ENCODE measurements at regions not wholly inside any gene's neighbourhood (a gene's known extent, or its start where the extent isn't known, plus 50 kb on each side); places are given as distances from the start of the nearest gene placed in this dataset.
"Not testable (repeated sequence)": the region's sequence is repeated elsewhere in the genome, so short reads cannot be mapped to it uniquely, and the experiment has no call there.

DNA sequence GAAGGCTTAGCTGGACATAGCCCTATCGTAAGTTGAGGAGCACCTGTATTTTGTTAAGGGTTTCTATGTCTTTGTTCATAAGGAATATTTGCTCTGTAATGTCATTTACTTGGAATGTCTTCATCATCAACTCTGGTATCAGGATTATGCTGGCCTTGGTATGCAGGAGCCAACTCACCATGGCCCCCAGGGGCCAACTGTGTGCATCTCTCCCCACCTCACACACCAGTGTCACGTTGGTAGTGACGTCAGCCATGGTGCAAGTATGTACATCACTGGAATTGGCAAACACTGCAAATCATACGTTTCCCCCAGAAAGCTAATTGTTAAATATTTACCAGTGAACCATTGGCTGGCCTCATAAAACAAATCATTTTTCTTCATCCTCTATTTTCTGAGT lies 70.8 kb downstream of the YTHDF1 start:
- no peak for DNase-seq

DNA sequence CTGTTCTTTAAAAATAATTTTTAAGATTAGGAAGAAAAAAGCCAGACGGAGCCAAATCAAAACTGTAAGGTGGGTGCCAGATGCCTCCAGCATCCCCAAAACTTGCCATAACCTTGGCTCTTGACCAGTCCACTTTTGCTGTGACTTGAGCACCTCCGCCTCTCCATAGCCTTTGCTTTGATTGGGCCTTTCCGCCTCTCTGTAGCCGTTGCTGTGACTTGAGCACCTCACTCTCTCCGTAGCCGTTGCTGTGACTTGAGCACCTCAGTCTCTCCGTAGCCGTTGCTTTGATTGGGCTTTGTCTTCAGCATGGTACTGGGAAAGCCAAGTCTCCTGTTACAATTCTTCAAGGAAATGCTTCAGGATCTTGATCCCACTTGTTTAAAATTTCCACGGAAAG lies 73.0 kb downstream of the YTHDF1 start:
- no peak for DNase-seq

DNA sequence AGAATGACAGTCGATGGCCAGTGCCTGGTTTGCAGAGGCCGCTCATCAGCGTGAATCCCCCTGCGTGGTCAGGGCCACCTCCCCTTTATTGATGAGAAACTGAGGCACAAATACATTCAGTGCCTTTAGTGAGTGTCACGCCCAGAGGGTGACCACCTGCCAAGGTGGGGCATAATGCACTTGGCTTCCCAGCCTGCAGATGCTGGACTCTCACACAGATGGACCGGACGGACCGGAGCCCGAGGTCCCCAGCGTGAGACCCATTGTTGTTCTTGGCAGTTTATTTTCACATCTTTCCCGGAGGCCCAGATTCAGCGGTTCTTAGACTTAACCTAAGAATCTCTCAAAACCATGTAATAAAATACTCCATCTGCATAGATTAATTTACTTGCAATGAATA lies 74.4 kb downstream of the YTHDF1 start:
- DNase-seq: no peak

DNA sequence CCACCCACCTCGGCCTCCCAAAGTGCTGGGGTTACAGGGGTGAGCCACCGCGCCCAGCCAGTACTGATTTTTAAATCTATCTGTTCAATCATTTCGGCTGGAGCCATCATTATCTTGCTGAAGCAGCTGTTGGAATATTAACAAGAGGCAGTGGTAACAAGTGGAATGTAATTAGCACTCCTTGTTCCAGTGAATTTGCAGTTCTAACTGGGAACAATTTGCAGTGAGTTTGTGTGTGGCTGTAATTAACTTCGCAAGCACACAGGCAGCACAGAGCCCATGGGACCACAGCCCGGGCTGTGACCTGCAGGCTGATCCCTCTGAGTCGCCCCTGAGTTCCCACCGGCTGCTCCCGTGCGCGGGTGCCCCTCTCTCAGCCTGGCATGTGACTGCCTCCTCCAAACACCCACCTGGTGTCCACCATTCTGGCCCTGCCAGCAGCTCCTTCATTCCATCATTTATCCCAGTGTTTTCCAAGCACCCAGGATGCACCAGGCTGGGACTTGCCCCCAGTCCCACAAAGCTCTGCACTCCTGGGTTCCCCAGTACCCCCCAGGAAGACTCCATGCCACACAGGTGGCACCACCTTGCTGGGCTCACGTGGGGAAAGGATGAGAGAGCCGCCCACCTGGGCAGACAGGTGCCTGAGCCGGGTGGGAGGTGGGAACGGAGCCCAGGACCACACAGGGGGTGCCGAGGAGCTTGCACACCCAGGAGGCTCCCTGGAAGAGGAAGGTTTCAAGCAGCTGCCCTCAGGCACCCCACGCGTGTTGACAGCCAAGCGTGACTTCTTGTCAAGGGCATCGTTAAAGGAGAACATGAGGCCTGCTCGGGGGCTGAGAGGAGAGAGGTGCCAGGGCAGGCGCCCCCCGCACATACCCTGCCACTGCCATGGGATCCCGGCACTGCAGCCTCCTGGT lies 75.2 kb downstream of the YTHDF1 start:
- DNase-seq: no peak

GRCh38 chr20:63139837-63140236 lies 76.1 kb downstream of the YTHDF1 start:
- DNase-seq: no peak

DNA sequence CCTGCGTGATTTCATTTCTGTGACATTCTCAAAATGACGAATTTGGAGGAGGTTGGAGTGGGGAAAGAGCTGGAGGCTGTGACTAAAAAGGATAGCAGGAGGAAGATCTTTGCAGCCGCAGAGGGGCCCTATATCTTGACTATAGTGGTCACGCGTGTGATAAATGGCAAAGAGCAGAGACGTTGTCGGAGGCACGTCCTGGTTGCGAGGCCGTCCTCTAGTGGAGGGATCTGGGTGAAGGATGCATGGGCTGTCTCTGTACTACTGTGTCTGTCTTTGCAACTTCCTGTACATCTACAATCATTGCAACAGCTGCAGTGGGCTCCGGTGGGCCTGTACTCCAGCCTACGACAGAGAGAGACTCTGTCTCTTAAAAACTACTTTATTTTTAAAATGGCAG lies 76.6 kb downstream of the YTHDF1 start:
- no peak for DNase-seq

DNA sequence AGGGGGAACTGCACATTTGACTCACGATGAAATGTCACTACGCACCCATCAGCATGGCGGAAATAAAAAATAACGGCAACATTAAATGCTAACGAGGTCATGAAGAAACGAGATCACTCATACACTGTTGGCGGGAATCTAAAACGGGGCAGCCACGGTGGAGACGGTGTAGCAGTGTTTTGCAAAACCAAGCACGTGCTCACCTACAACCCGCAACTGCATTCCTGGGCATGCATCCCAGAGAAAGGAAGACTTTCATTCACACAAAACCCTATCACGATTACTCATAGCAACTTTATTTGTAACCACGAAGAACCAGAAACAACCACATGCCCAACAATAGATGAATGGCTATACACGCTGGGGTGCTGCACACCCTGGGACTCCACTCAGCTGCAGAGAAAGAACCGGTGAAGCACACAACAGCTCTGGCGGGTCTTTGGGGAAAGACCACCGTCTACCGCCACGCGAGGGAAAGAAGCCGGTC lies 77.0 kb downstream of the YTHDF1 start:
- no peak for DNase-seq

GRCh38 chr20:63137851-63138415 lies 78.0 kb downstream of the YTHDF1 start:
- no peak for DNase-seq

- no peak for DNase-seq
Measured at GRCh38 chr20:63136296-63136695, 79.6 kb downstream of the YTHDF1 start.

DNA sequence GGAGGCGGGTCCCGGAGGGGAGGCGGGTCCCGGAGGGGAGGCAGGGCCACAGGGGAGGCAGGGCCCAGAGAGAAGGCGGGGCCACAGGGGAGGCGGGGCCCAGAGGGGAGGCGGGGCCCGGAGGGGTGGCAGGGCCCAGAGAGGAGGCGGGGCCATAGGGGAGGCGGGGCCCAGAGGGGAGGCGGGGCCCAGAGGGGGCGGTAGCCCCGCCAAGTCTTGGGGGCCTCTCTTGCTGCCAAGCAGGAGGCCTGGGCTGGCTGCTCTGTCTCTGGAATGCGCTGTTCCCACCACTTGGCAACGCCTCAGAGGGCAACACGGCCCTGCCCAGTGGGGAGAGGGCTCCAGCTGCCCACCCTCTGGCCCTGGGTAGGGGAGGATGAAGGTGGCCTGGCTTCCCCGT lies 80.5 kb downstream of the YTHDF1 start:
- DNase-seq: no peak

- not testable (repeated sequence) for DNase-seq
Measured at GRCh38 chr20:63134711-63135361, 81.1 kb downstream of the YTHDF1 start.

GRCh38 chr20:63134201-63134612 lies 81.7 kb downstream of the YTHDF1 start:
- no peak for DNase-seq

DNA sequence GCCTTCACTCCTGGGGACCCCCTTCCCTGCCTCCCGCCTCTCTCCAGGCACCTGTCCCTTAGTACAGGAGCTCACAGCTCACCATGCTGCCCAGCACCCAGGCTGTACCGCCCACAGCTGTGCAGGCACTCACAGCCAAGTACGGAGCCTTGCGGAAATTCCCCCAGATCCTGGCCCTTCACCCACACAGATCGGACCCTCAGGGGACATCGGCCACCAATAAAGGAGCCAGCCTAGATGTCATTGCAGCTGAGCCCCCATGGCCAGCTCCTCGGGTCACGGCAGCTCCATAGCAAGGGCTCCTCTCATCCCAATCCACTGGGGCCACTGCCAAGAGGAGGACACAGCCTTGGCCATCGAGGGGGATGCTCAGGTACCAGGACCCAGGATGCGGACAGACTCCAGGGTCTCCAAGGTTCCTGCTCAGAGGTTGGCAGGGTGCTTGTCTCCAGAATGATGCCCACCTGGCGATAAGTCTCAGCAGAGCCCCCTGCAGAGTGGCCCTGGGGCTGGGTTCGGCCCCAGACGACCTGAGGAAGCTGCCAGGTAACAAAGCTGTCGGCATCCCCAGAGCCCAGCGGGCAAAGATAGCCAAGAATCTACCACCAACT lies 82.3 kb downstream of the YTHDF1 start:
- no peak for DNase-seq

DNA sequence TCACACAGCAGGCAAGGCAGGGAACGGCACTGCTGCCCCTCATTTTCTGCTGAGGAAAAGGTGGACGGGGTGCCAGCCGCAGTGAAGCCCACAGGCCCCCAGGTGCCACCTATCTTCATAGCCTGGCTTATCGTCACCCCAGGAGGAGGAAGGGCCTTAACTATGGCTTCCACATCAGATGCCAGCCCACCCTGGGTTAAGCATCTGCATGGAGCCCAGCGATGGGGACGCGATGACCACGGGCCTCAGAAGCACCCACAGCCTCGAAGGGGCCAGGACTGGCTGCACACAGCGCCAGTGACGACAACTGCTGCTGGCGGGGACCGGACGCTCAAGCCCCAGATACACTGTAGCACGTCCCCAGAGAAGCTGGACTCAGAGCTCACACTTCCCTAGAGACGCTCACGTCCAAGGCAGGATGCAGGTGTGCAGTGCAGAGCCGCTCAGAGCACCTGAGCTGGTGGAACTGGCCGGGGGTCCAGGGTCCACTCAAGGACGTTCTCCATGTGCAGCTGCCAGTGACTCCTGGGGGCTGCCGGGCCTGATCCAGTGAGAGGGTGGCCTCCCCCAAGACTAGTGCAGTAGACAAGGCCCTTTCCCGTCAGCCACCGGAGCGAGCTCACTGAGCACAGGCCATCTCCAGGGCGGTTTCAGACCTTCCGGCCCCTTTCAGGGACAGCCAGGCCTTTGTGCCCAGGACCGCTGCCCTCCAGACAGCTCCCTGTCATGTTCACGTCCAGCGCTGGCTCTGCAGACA lies 83.0 kb downstream of the YTHDF1 start:
- DNase-seq: no peak

GRCh38 chr20:63132131-63132714 lies 83.7 kb downstream of the YTHDF1 start:
- no peak for DNase-seq

GRCh38 chr20:63130658-63131577 lies 85.0 kb downstream of the YTHDF1 start:
- DNase-seq: no peak

- no peak for DNase-seq
Measured at GRCh38 chr20:63129991-63130657, 85.8 kb downstream of the YTHDF1 start.

DNA sequence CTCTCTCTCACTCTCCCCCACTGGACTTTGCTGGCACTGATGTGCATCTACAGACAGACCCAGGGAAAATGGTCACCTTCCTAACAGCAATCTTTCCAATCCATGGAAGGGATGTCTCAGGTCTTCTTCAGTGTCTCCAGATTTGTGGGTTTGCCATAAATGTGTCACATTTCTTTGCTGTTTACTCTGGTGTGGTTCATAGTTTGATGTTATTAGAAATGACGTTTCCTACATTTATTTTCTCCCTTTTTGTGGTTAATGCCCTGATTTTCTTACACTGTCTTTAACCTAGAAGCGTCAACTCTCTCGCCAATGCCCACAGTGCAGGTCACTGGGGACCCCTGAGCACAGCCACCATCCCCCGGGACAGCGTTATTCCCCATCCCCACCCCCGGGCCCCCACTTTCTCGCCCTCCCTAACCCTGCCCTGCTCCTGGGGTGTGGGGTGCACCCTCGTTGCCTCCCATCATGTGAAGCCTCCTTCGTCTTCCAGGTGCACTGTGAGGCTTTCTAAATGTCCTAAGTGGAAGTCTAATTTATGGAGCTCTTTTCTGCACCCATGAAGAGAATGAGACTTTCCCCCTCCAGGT lies 86.5 kb downstream of the YTHDF1 start:
- DNase-seq: no peak

- DNase-seq: no peak
Measured at GRCh38 chr20:63128956-63129355, 87.0 kb downstream of the YTHDF1 start.

GRCh38 chr20:63128367-63128766 lies 87.6 kb downstream of the YTHDF1 start:
- DNase-seq: no peak
